GM12872 (cell line): ENCODE measurements at regions not wholly inside any gene's neighbourhood (a gene's known extent, or its start where the extent isn't known, plus 50 kb on each side); places are given as distances from the start of the nearest gene placed in this dataset.

ENCODE experiments used
- TF ChIP-seq, protein P1 (sequence below): IDR thresholded peaks from 3 replicates; pipeline ENCODE4 v1.5.1; 2011; ENCODE audit warnings: low read depth, mild to moderate bottlenecking, low read length, moderate library complexity; ENCODE audit not compliant: insufficient read depth

- TF ChIP-seq, protein P1, sequence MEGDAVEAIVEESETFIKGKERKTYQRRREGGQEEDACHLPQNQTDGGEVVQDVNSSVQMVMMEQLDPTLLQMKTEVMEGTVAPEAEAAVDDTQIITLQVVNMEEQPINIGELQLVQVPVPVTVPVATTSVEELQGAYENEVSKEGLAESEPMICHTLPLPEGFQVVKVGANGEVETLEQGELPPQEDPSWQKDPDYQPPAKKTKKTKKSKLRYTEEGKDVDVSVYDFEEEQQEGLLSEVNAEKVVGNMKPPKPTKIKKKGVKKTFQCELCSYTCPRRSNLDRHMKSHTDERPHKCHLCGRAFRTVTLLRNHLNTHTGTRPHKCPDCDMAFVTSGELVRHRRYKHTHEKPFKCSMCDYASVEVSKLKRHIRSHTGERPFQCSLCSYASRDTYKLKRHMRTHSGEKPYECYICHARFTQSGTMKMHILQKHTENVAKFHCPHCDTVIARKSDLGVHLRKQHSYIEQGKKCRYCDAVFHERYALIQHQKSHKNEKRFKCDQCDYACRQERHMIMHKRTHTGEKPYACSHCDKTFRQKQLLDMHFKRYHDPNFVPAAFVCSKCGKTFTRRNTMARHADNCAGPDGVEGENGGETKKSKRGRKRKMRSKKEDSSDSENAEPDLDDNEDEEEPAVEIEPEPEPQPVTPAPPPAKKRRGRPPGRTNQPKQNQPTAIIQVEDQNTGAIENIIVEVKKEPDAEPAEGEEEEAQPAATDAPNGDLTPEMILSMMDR: no peak
Measured at GRCh38 chr20:39865446-39865845, 823.6 kb downstream of the MAFB start.

DNA sequence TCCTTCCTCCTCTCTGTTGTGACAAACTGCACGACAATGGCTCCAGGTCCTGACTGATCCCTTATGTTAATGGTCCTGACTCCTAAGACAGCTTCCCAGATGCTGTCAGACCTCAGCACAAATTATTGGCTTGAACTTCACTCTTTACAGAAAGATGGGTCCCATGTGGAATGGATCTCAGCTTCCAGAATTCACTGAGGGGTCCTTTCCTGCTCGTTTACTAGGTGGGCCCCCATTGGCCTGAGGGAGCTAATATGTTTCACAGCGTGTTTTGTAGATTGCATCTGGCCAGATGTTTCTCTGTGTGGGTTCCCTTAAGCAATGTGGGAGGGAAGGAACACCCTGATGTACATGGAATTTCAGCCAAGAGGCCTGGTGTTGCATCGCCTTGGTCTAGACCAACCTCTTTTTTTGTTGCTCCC, 826.6 kb downstream of the MAFB start:
- TF ChIP-seq, protein P1: no peak

GRCh38 chr20:39861381-39861780, 827.7 kb downstream of the MAFB start:
- TF ChIP-seq, protein P1: no peak

DNA sequence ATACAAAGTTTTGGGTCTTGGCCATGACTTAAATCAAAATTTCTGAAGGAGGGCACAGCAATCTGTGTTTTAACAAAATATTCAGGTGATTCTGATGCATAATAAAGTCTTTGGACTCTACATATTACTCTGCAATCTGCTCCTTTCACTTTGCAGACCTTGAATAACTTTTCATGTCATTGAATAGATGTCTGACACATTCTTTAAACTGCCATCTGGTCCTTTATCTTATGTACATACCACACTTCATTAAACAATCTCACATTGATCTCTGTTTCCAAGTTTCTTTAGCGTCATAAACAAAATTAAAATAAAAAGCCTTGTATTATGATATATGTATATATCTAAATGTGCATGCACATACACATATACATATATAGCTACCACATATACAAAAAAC, 831.2 kb downstream of the MAFB start:
- TF ChIP-seq, protein P1: no peak

GRCh38 chr20:39857187-39857586, 831.8 kb downstream of the MAFB start:
- TF ChIP-seq, protein P1: no peak

GRCh38 chr20:39855799-39856198, 833.2 kb downstream of the MAFB start:
- TF ChIP-seq, protein P1: no peak

DNA sequence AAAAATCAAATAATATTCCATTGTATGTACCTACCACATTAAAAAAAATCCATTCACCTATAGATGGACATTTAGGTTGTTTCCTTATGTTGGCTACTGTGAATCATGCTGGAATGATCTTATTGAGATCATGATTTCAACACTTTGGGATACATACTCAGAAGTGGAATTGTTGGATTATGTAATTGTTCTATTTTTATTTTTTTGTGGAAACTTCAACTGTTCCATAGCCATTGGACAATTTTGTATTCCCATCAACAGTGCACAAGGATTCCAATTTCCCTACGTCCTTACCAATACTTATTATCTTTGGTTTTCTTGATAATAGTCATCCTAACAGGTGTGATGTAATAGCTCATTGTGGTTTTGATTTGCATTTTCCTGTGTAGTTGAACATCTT, 834.0 kb downstream of the MAFB start:
- TF ChIP-seq, protein P1: no peak

DNA sequence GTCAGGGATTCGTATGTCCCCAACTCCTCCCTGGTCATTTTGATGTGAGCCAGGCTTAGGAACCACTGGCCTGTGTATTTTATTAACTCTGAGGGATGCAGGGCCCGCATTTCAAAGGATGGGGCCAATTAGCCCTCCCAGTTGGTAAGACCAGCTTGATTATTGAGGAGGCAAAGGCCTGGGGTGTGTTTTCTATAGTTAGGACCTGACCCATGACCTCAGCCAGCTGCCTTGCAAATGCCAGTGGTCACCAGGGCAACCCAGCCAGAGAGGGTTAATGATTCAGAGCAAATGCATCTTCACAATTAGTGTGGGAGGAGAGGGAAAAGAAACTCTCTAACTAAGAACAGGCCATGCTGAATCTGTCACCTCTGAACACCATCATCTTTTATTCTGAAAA, 835.4 kb downstream of the MAFB start:
- TF ChIP-seq, protein P1: no peak
